NB4 (cell line): ENCODE measurements at regions not wholly inside any gene's neighbourhood (a gene's known extent, or its start where the extent isn't known, plus 50 kb on each side); places are given as distances from the start of the nearest gene placed in this dataset.

Source experiments
- DNase-seq: peaks from one replicate; pipeline ENCODE4 v3.0.0; 2010; ENCODE audit warnings: low read depth
- H3K4me3 ChIP-seq: one replicate; pipeline ENCODE4 v1.5.1; 2011; ENCODE audit warnings: mild to moderate bottlenecking, low read depth, low read length, moderate library complexity
- MYC ChIP-seq: IDR thresholded peaks from 2 replicates; pipeline ENCODE4 v1.6.1; 2011; ENCODE audit warnings: low read depth, low read length
- POLR2A ChIP-seq: IDR thresholded peaks from 2 replicates; pipeline ENCODE4 v1.6.1; 2011; ENCODE audit warnings: mild to moderate bottlenecking; ENCODE audit not compliant: insufficient read length; ENCODE audit errors: extremely low read depth
- TF ChIP-seq, protein P1 (sequence below): IDR thresholded peaks from one replicate; pipeline ENCODE4 v1.5.1; 2012; ENCODE audit warnings: low read depth, low read length
- TF ChIP-seq, protein P2 (sequence below): IDR thresholded peaks from 2 replicates; pipeline ENCODE4 v1.6.1; 2011; ENCODE audit warnings: low read depth, low read length

DNA sequence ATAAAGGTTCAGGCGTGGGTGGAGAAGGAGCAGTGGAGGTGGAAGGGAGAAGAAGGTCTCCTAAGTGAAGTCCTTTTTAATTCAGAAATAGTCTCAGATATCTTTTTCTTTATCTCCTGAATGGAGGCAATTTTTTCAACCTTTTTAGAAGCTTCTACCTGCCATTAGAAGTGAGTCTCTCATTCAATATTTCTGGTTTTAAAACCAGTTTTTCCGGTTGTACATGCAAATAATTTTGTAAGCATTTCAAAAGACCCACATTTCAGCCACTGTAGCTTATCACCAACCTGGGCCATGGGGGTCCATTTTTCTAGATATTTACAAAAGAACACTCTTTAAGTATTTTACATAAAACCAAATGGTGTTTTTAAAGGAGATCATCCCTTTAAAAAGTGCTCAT lies 1280.2 kb downstream of the NCAM2 start:
- H3K4me3 ChIP-seq, result no peak overlapping the region
- no peak for DNase-seq
- TF ChIP-seq POLR2A (no peak), MYC (no peak)
- TF ChIP-seq, protein P1, sequence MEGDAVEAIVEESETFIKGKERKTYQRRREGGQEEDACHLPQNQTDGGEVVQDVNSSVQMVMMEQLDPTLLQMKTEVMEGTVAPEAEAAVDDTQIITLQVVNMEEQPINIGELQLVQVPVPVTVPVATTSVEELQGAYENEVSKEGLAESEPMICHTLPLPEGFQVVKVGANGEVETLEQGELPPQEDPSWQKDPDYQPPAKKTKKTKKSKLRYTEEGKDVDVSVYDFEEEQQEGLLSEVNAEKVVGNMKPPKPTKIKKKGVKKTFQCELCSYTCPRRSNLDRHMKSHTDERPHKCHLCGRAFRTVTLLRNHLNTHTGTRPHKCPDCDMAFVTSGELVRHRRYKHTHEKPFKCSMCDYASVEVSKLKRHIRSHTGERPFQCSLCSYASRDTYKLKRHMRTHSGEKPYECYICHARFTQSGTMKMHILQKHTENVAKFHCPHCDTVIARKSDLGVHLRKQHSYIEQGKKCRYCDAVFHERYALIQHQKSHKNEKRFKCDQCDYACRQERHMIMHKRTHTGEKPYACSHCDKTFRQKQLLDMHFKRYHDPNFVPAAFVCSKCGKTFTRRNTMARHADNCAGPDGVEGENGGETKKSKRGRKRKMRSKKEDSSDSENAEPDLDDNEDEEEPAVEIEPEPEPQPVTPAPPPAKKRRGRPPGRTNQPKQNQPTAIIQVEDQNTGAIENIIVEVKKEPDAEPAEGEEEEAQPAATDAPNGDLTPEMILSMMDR, result no peak
- TF ChIP-seq, protein P2, sequence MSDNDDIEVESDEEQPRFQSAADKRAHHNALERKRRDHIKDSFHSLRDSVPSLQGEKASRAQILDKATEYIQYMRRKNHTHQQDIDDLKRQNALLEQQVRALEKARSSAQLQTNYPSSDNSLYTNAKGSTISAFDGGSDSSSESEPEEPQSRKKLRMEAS, result no peak

DNA sequence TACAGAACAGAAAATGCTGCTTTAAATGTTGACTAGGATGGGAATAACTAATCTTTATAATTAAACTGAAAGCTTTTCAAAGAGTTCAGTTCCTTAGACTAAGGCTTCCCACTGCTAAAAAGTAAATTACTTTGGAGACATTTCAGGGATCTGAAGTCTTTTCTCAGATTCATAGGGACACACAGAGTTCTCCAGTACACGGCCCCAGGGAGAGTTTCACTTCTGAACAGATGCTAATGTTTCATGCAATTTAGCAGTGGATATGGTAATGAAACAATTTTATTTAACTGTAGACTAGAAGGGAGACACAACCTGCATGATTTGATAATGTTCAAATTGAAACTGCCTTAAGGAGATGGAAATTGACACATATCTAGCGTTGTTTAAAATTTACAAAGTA lies 1282.6 kb downstream of the NCAM2 start:
- no peak for DNase-seq
- H3K4me3 ChIP-seq, result no peak overlapping the region
- no peak for TF ChIP-seq MYC
- no peak for TF ChIP-seq POLR2A
- TF ChIP-seq, protein P1, result no peak
- TF ChIP-seq, protein P2, result no peak

DNA sequence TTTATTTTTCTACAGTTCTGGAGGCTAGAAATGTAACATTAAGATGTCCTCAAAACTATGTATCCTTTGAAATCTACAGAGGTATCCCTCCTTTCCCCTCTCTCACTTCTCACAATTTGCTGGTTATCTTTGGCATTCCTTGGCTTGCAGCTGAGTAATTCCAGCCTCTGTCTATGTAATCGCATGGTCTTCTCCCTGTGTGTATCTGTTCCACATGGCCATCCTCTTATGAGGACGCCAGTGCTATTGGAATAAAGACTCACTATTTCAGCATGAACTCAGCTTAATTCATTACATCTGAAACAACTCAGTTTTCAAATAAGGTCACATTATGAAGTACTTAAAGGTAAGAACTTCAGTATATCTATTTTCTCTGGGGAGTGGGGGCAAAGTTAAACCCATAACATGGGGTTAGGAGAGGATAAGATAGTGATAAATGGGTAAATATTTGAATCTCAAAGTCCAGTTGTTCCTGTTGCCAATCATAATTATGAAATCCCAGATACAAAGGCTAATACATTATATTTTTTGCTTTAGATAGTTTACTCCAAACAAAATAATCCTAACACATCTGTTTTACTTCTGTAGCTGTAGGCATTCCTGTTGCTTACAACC lies 1290.8 kb downstream of the NCAM2 start:
- no peak overlapping the region for H3K4me3 ChIP-seq
- TF ChIP-seq, protein P1, result no peak
- TF ChIP-seq POLR2A, result no peak
- TF ChIP-seq, protein P2, result no peak
- TF ChIP-seq MYC, result no peak
- DNase-seq, result no peak

DNA sequence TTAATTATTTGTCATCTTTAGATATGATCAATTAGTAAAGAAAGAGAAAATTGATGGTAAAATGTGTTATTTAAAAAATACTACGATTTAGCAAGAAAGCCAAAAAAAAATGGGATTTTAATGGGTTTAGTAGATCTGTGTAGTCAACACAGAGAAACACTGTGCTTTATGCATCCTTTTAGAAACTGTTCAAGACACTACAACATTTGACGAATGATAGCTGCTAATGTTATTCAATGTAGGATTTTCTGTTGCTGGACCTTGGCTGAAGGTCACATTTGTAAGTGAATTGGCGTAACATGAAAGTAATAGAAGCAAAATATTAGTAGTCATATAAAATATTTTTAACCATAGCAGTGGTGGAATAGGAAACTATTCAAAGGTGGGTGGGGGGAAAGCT lies 1293.9 kb downstream of the NCAM2 start:
- no peak for DNase-seq
- no peak overlapping the region for H3K4me3 ChIP-seq
- TF ChIP-seq MYC (no peak), POLR2A (no peak)
- TF ChIP-seq, protein P2, result no peak
- TF ChIP-seq, protein P1, result no peak

DNA sequence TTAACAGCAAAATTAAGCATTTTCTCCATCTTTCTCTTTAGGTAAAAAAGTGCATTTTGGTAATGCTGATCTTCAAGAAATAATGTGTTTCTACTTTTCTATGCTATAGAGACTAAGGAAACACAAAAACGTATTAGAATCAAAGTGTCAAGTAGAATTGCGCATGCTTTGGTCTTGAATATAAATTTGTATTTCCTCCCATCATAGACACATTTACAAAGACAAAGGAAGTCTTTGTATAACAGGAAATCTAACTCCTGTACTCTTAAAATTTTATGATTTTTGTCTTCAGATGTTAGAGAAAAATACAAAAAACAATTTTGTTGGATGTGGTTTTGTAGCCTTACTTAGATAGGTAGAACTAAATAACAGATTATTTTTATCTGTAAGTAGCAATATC lies 1299.4 kb downstream of the NCAM2 start:
- no peak for DNase-seq
- no peak for TF ChIP-seq POLR2A
- TF ChIP-seq, protein P1, result no peak
- TF ChIP-seq, protein P2, result no peak
- no peak for TF ChIP-seq MYC
- H3K4me3 ChIP-seq, result no peak overlapping the region
